HL-60/S4 treated with phorbol 12-myristate 13-acetate at 8.2 ng/mL for 4 days and 3 days (cell line): ENCODE measurements at regions not wholly inside any gene's neighbourhood (a gene's known extent, or its start where the extent isn't known, plus 50 kb on each side); places are given as distances from the start of the nearest gene placed in this dataset.

Source experiments
- in situ Hi-C: fragments of 300-500 bp; cut with MboI; formaldehyde crosslinking; loops from 2 replicates; pipeline ENCODE4 v1.15.0; 2022; ENCODE audit warnings: low sequenced_read_pairs

GRCh38 chr16:66222756-66223155, 143.7 kb upstream of the CDH5 start:
- in situ Hi-C loops: no loop called here

- in situ Hi-C loops: no loop called here
Measured at GRCh38 chr16:66220702-66221101, 145.8 kb upstream of the CDH5 start.

GRCh38 chr16:66219491-66219890, 147.0 kb upstream of the CDH5 start:
- in situ Hi-C loops: no loop called here

DNA sequence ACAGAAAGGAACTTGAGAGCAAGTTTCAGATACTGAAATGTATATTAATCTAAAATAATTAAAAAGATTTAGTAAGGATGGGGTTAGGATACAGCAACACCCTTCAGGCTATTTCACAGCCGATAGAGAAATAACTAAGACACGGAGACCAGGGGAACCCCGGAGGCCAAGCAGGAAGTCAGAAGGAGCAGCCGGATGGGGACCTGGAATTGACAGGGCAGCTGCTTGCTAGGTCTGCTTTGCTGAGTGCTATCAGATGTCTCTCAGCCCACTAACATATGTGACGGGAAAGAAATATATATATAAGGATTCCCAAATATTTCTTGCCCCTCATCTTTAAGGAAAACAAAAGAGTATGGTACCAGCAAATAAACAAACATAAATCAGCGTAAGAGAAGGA, 154.1 kb upstream of the CDH5 start:
- in situ Hi-C loops: no loop called here

- in situ Hi-C loops: no loop called here
Measured at GRCh38 chr16:66211651-66212050, 154.8 kb upstream of the CDH5 start.

- in situ Hi-C loops: no loop called here
Measured at GRCh38 chr16:66207883-66208265, 158.6 kb upstream of the CDH5 start.

- in situ Hi-C loops: no loop called here
Measured at GRCh38 chr16:66207139-66207882, 159.2 kb upstream of the CDH5 start.

DNA sequence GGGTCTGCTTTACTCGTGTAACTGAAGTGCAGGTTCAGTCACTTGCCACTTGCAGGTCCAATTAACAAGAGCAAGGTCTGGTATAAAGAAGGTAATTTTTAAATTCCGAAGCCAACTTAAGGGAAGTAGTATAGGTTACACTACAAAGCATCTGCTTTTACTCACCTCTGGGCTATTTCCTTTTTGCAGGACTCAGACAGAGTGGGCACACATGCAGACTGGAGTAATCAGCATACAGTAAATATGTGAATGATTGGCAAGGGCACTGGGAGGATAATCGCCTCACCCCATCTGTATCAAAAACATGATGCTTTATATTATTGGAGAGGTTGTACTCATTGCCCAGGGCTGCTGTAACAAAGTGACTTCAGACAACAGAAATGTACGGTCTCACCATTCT, 160.1 kb upstream of the CDH5 start:
- in situ Hi-C loops: no loop called here

DNA sequence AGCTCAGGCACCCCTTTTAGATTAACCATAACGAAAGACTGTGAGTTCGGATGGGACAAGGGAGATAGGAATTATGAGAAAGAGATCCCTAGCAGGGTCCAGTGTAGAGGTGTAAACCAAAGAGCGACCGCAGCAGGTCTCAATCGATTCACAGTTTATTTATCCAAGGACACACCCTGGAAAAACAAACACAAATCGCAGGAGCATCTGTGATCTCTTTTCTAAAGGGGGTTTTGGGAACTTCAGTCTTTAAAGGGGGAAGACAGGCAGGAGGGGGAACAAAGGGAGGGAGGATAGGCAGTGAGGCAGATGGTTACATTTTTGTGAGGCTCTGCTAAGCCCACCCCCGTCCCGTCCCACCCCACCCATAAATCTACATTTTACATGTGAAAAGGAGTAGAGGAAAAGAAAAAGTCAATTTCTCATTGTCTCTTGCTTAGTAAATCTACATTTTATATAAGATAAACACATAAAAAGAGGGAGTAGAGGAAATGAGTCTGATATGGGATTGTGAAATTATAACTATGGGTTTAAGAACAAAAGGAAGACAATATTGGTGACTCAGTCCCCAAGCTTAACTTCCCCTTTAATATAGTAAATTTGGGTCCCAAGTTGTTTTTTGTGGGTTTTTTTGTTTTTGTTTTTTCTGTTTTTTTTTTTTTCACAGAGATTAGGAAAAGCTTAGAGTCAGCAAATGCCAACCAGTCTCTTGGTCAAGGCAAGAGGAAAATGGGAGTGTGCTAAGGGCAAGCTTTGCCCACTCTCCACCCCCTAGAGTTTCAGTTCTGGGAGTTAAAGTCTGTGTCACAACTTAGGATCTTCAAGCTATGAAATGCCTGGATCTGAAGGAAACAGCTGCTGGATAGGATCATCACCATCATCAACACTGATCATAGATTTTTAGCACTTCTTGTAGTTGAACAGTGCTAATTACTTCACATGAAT, 160.9 kb upstream of the CDH5 start:
- in situ Hi-C loops: no loop called here

- in situ Hi-C loops: no loop called here
Measured at GRCh38 chr16:66204756-66205155, 161.7 kb upstream of the CDH5 start.

GRCh38 chr16:66203476-66203875, 163.0 kb upstream of the CDH5 start:
- in situ Hi-C loops: no loop called here

DNA sequence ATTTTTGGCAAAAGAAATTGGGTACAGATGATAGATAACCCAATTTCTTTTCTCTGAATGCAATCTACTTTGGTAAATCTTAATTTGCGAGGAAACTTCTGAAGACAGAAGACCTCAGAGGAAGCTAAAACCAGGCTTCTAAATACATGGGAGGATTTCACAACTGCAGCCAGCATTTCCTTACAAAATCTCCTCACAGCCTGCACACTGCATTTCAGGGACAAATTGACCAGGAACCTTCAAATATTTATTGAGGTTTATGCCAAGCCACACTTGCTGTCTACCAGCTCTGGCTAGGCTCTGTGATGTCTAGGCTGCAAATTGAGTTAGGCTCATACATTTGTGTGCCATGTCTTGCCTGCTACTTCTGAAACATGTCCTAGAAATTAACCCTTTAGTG, 167.3 kb upstream of the CDH5 start:
- in situ Hi-C loops: no loop called here

GRCh38 chr16:66198641-66199040, 167.8 kb upstream of the CDH5 start:
- in situ Hi-C loops: no loop called here

- in situ Hi-C loops: no loop called here
Measured at GRCh38 chr16:66197668-66198278, 168.7 kb upstream of the CDH5 start.

DNA sequence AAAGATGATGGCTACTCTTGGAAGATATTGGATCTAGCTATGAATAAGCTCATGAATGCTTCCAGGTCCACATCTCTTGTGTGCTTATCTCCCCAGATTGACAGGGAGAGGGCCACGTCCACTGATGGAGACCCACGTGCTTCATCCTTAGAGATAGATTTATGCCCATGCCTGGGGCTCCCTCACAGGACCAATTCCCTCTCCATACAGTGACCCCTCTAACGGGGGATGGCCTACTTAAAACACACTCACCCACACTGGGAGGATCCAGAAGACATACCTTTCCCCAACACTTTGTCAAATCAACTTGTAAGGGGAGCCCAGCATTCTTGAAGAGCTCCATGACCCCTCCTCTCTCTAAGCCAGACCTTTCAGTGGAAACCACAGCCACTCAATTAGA, 169.7 kb upstream of the CDH5 start:
- in situ Hi-C loops: no loop called here

GRCh38 chr16:66194866-66195265, 171.6 kb upstream of the CDH5 start:
- in situ Hi-C loops: no loop called here

DNA sequence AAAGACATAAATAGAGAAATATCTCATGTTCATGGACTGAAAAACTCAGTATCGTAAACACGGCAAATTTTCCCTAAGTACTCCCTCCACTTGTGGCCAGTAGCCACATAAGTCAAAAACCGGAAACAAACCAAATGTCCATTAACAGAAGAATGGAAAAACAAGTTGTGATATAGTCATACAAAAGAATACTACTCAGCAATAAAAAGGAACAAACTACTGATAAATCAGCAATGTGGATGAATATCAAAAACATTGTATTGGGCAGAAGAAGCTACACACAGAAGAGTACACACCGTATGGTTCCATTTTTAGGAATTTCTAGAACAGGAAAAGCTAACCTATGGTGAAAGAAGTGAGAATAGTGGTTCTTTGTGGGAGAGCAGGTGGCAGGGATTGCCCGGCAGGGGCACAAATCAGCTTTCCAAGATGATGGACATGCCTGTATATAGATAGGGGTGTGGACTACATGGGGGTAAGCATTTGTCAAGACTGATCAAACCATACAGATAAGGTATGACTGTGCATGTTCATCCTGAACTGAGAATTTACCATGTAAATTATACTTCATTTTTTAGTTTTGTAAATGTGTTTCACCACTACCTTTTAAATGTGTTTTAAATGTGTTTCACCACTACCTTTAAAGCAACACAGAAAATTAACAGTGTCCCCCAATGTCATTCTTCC, 172.8 kb upstream of the CDH5 start:
- in situ Hi-C loops: no loop called here

GRCh38 chr16:66190411-66190810, 176.1 kb upstream of the CDH5 start:
- in situ Hi-C loops: no loop called here

DNA sequence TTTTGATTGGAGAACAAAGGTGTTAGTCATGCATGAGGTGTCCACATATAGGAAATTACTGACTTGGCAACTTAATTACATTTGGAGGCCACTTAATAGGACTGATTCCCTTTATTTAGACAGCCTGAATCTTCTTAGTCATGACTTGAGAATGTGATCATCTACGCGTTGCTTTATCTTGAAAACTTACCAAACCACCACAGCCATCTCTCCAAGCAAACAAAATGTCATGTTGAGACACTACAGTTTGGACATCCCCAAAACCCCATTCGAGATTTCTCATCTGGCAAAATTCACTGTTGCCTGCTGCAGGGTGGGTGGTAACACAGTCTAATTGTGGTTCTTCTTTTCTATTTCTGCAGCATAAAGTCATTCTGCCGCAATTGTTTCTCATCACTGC, 176.5 kb upstream of the CDH5 start:
- in situ Hi-C loops: no loop called here

DNA sequence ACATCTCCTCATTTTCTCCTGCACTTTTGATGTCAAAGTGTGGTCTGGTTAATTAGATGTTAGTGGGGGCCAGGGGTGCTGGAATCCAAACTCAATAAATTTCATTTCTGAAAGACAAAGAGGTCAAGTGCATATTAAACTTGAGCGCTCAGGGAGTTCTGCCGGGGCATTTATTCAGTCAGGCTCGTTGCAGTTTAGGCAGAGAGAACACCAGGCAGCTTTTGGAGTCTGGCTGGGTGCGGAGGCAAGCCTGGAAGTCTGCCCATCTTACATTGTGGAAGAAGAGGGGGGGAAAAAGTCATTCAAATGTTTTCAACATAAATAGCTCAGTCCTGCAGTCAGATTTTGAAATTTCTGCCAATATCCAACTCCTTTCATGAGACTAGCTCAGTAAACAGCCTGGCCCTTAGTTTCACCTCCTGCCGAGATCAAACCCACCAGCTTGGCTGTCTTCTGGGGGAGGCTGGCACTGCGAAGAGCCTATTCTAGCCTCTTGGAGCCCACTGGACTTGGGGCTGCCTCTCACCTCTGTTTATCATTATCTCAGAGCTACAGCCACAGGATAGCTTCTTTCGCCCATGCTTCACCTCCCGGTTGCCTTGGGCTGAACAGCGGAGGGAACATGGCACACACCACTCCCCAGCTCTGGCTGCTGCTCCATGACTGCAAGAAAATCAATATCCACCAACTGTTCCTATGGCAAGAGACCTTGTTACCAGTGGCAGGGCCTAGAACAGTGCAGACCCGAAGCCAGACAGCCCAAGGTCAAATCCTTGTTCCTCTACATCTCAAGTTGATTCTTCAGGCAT, 177.4 kb upstream of the CDH5 start:
- in situ Hi-C loops: no loop called here
